Activated B cell treated with CpG ODN at 0.5 μM for 24 hours (primary cell): ENCODE measurements at regions not wholly inside any gene's neighbourhood (a gene's known extent, or its start where the extent isn't known, plus 50 kb on each side); places are given as distances from the start of the nearest gene placed in this dataset.

ENCODE experiments used
- ATAC-seq: fragments of 200-7000 bp; cut with Tn5 transposase; one replicate; pipeline ENCODE4 v1.10.0; 2021; ENCODE audit warnings: low read depth, mild to moderate bottlenecking, moderate library complexity
- CTCF ChIA-PET: fragments of 350-600 bp; sonication (Branson Sonifier 250); formaldehyde crosslinking; loops from one replicate; lab custom pipeline; 2021; ENCODE audit warnings: antibody characterized with exemption; lab: Charles Lee
- POLR2A ChIA-PET: fragments of 350-600 bp; sonication (Branson Sonifier 250); formaldehyde crosslinking; loops from one replicate; lab custom pipeline; 2021; ENCODE audit warnings: antibody characterized with exemption; lab: Charles Lee
- DNase-seq: peaks from one replicate; pipeline ENCODE4 v3.0.0; 2022
- H3K27ac Mint-ChIP-seq: one replicate; pipeline ENCODE4 v1.8.0; 2020; ENCODE audit warnings: mixed read lengths
- H3K27me3 Mint-ChIP-seq: one replicate; pipeline ENCODE4 v1.8.0; 2021; ENCODE audit warnings: mixed read lengths
- H3K36me3 Mint-ChIP-seq: one replicate; pipeline ENCODE4 v1.8.0; 2021; ENCODE audit warnings: low read depth, mixed read lengths
- H3K4me1 Mint-ChIP-seq: one replicate; pipeline ENCODE4 v1.8.0; 2021; ENCODE audit warnings: mixed read lengths
- H3K4me3 Mint-ChIP-seq: one replicate; pipeline ENCODE4 v1.8.0; 2020; ENCODE audit warnings: mild to moderate bottlenecking, mixed read lengths
- H3K9me3 Mint-ChIP-seq: one replicate; pipeline ENCODE4 v1.8.0; 2020; ENCODE audit warnings: mixed read lengths
- CTCF ChIP-seq: fragments of 200-600 bp; IDR thresholded peaks from one replicate; pipeline ENCODE4 v1.8.0; 2022; ENCODE audit warnings: antibody characterized with exemption, mild to moderate bottlenecking
- intact Hi-C: fragments of 100-400 bp; cut with micrococcal nuclease; formaldehyde crosslinking; loops from one replicate; pipeline ENCODE4 v1.15.1; 2024

GRCh38 chr5:8138884-8139283 is 269.9 kb downstream of the MTRR start:
- Mint-ChIP-seq H3K36me3 (no peaks in the 10 kb centered on the region), H3K9me3 (no peaks in the 10 kb centered on the region), H3K4me3 (no peak overlapping the region), H3K27me3 (peaks cover 3% of the 10 kb centered on the region), H3K27ac (no peak overlapping the region), H3K4me1 (peaks cover 5% of the 10 kb centered on the region)
- no peak for DNase-seq
- TF ChIP-seq CTCF: no peak
- ChIA-PET CTCF (no interaction called here), POLR2A (no interaction called here)
- intact Hi-C loops: no loop called here
- no peak for ATAC-seq

GRCh38 chr5:8150791-8151190 is 281.8 kb downstream of the MTRR start:
- no peaks in the 10 kb centered on the region for H3K36me3 Mint-ChIP-seq
- ATAC-seq (no peak), DNase-seq (no peak)
- POLR2A ChIA-PET: no interaction called here
- no peak for TF ChIP-seq CTCF
- CTCF ChIA-PET: no interaction called here
- H3K27ac Mint-ChIP-seq: no peak overlapping the region
- no peaks in the 10 kb centered on the region for H3K4me1 Mint-ChIP-seq
- intact Hi-C loops: no loop called here
- no peak overlapping the region for H3K4me3 Mint-ChIP-seq
- no peaks in the 10 kb centered on the region for H3K27me3 Mint-ChIP-seq
- H3K9me3 Mint-ChIP-seq: no peaks in the 10 kb centered on the region

GRCh38 chr5:8156706-8157105 is 287.8 kb downstream of the MTRR start:
- H3K27ac Mint-ChIP-seq: no peak overlapping the region
- H3K4me1 Mint-ChIP-seq: no peaks in the 10 kb centered on the region
- POLR2A ChIA-PET: no interaction called here
- ATAC-seq (no peak), DNase-seq (no peak)
- intact Hi-C loops: no loop called here
- H3K36me3 Mint-ChIP-seq: no peaks in the 10 kb centered on the region
- CTCF ChIA-PET: no interaction called here
- H3K4me3 Mint-ChIP-seq: no peak overlapping the region
- no peak for TF ChIP-seq CTCF
- no peaks in the 10 kb centered on the region for H3K27me3 Mint-ChIP-seq
- H3K9me3 Mint-ChIP-seq: no peaks in the 10 kb centered on the region

GRCh38 chr5:8157320-8157822 is 288.4 kb downstream of the MTRR start:
- intact Hi-C loops: no loop called here
- TF ChIP-seq CTCF: no peak
- H3K4me3 Mint-ChIP-seq: no peak overlapping the region
- CTCF ChIA-PET: no interaction called here
- no peaks in the 10 kb centered on the region for H3K27me3 Mint-ChIP-seq
- H3K27ac Mint-ChIP-seq: no peak overlapping the region
- H3K9me3 Mint-ChIP-seq: no peaks in the 10 kb centered on the region
- no peak for DNase-seq
- H3K36me3 Mint-ChIP-seq: no peaks in the 10 kb centered on the region
- POLR2A ChIA-PET: no interaction called here
- H3K4me1 Mint-ChIP-seq: no peaks in the 10 kb centered on the region
- no peak for ATAC-seq

GRCh38 chr5:8176101-8176693 is 307.2 kb downstream of the MTRR start:
- ATAC-seq (no peak), DNase-seq (no peak)
- H3K4me1 Mint-ChIP-seq: no peaks in the 10 kb centered on the region
- H3K4me3 Mint-ChIP-seq: no peak overlapping the region
- intact Hi-C loops: no loop called here
- no peaks in the 10 kb centered on the region for H3K36me3 Mint-ChIP-seq
- no peaks in the 10 kb centered on the region for H3K9me3 Mint-ChIP-seq
- ChIA-PET POLR2A (no interaction called here), CTCF (interaction anchor here (1.3 kb wide), 1 partner anchor 12 kb away, joined by 3 read pairs; no protein-coding TSS in a partner anchor)
- TF ChIP-seq CTCF: no peak
- H3K27ac Mint-ChIP-seq: no peak overlapping the region
- H3K27me3 Mint-ChIP-seq: no peaks in the 10 kb centered on the region
